Omental fat pad (tissue), 3 donors: ENCODE measurements at regions not wholly inside any gene's neighbourhood (a gene's known extent, or its start where the extent isn't known, plus 50 kb on each side); places are given as distances from the start of the nearest gene placed in this dataset.
"Not testable (repeated sequence)": the region's sequence is repeated elsewhere in the genome, so short reads cannot be mapped to it uniquely, and the experiment has no call there.

Experiments used
- ATAC-seq: fragments of 150-250 bp; one replicate; pipeline ENCODE4 v1.9.1; 2016; ENCODE audit warnings: mild to moderate bottlenecking, moderate library complexity; ENCODE audit not compliant: low FRiP score
- DNase-seq: peaks from one replicate; pipeline ENCODE4 v3.0.0-alpha.2; 2019; ENCODE audit warnings: low spot score
- TF ChIP-seq, protein P1 (sequence below), 3 donors: fragments of 450-650 bp; IDR thresholded peaks; one replicate each; pipeline ENCODE4 v1.5.1; 2016 to 2017; ENCODE audit warnings: antibody characterized with exemption in 3 of 3, mild to moderate bottlenecking in 3 of 3, moderate library complexity in 2 of 3

DNA sequence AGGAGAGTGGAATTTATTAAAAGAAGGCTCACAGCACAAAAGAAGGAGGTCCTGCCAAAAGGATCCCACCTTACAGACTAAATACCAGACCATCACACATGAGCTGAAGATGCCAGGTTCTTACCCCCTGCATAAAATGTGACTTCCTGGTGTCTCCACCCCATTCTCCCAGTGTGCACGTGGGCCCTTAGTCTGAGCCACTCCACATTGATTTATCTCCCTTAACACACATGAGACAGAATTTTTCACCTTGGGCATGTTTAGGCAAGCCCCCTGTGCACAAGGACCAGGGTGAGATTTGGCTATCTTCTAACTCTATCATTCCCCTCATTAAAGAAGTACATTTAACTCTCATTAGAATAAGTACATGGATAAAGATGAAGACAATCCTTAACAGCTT lies 916.7 kb downstream of the PLOD2 start:
- no peak for DNase-seq
- TF ChIP-seq, protein P1, sequence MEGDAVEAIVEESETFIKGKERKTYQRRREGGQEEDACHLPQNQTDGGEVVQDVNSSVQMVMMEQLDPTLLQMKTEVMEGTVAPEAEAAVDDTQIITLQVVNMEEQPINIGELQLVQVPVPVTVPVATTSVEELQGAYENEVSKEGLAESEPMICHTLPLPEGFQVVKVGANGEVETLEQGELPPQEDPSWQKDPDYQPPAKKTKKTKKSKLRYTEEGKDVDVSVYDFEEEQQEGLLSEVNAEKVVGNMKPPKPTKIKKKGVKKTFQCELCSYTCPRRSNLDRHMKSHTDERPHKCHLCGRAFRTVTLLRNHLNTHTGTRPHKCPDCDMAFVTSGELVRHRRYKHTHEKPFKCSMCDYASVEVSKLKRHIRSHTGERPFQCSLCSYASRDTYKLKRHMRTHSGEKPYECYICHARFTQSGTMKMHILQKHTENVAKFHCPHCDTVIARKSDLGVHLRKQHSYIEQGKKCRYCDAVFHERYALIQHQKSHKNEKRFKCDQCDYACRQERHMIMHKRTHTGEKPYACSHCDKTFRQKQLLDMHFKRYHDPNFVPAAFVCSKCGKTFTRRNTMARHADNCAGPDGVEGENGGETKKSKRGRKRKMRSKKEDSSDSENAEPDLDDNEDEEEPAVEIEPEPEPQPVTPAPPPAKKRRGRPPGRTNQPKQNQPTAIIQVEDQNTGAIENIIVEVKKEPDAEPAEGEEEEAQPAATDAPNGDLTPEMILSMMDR (IDR thresholded peaks at IDR 0.05), result no peak
- ATAC-seq, result no peak

DNA sequence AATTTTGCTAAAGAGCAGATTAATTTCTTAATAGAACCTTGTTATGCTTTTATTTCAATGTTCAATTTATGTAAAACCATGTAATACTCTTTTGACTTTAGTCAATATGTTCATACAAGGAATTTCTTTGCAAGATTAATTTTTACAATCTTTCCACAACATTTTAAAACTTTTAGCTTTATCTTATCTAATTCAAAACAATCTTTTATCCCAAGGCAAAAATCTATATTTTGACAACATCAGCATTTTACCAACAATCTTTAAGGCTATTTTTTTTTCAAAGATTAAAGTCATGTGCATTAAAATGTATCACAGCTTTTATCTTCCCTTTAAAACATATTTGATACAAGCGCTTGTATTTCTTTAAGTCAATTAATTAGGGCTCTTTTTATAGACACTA lies 914.7 kb downstream of the PLOD2 start:
- DNase-seq, result no peak
- TF ChIP-seq, protein P1 (IDR thresholded peaks at IDR 0.05), result no peak
- no peak for ATAC-seq

DNA sequence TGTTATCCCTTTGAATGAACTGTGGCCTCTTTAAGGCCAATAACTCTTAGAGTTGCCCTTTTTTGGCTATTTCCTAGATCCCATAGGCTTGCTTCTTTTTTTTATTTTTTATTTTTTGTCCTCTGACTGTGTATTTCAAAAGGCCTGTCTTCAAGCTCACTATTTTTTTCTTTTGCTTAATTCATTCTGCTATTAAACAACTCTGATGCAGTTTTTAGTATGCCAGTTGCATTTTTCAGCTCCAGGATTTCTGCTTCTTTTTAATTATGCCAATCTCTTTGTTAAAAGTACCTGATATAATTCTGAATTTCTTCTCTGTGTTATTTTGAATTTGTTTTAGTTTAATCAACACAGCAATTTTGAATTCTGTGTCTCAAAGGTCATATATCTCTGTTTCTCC lies 912.1 kb downstream of the PLOD2 start:
- no peak for DNase-seq
- no peak for ATAC-seq
- TF ChIP-seq, protein P1 (IDR thresholded peaks at IDR 0.05), result no peak

DNA sequence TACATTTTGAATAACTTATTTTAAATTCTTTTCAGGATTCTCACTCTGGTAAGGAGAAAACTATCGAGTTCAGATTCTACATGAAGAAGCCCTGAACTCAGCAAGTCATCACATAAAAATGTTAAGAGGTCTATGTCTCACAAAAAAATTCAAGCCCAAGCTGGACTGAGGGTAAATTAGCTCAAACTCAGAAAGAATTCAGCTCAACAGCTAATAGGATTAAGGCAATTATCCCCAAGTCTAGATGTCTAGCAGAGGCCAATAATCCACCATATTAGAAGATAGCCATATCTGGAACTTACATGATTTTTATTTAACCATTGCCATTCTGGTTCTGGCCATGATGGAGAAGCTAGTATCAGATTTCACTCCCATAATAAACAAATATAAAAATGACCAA lies 909.7 kb downstream of the PLOD2 start:
- TF ChIP-seq, protein P1 (IDR thresholded peaks at IDR 0.05), result no peak
- ATAC-seq, result no peak
- DNase-seq, result no peak

DNA sequence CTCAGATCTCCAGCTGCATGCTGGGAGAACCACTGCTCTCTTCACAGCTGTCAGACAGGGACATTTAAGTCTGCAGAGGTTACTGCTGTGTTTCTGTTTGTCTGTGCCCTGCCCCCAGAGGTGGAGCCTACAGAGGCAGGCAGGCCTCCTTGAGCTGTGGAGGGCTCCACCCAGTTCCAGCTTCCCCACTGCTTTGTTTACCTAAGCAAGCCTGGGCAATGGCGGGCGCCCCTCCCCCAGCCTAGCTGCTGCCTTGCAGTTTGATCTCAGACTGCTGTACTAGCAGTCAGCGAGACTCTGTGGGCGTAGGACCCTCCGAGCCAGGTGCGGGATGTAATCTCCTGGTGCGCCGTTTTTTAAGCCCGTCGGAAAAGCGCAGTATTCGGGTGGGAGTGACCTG lies 903.0 kb downstream of the PLOD2 start:
- not testable (repeated sequence) for DNase-seq, ATAC-seq

DNA sequence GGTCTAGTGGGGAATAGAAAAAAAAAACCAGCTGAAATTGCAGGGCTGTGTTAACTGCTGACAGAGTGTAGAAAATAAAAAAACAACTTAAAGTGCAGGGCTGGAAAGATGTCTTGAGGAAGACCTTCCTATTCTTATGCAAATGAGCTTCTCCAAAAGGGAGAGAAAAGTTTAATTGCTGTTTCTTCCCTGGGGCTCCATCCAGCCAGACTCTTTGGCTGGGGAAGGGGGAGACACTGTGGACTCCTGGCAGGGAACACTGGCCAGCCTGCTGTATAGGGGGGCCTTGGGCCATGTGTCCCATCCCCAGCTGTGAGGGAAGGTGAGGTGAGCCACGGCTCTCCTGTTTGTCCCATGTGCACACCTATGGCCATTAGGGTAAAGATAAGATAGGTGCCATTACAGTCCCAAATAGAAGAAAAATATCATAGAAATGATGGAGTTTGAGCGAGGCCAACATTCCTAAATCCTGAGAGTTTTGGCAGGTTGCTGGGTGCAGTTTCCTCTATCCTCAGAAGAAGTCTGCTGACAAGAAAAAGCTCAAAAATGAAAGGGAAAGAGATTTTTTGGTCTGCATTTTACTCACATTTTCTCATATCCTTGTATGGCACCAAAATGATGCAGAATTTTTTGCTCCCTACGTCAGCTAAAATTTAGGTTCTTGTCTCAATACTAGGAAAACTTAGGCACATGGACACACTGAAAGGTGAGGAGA lies 901.7 kb downstream of the PLOD2 start:
- ATAC-seq, result no peak
- DNase-seq, result no peak
- TF ChIP-seq, protein P1 (IDR thresholded peaks at IDR 0.05), result no peak

GRCh38 chr3:145263458-145263857 lies 897.5 kb downstream of the PLOD2 start:
- DNase-seq, ATAC-seq: not testable (repeated sequence)

GRCh38 chr3:145266368-145266767 lies 894.6 kb downstream of the PLOD2 start:
- ATAC-seq (no peak), DNase-seq (no peak)
- TF ChIP-seq, protein P1 (IDR thresholded peaks at IDR 0.05), result no peak
